ENCODE measurements at regions not wholly inside any gene's neighbourhood (a gene's known extent, or its start where the extent isn't known, plus 50 kb on each side); places are given as distances from the start of the nearest gene placed in this dataset.

DNA sequence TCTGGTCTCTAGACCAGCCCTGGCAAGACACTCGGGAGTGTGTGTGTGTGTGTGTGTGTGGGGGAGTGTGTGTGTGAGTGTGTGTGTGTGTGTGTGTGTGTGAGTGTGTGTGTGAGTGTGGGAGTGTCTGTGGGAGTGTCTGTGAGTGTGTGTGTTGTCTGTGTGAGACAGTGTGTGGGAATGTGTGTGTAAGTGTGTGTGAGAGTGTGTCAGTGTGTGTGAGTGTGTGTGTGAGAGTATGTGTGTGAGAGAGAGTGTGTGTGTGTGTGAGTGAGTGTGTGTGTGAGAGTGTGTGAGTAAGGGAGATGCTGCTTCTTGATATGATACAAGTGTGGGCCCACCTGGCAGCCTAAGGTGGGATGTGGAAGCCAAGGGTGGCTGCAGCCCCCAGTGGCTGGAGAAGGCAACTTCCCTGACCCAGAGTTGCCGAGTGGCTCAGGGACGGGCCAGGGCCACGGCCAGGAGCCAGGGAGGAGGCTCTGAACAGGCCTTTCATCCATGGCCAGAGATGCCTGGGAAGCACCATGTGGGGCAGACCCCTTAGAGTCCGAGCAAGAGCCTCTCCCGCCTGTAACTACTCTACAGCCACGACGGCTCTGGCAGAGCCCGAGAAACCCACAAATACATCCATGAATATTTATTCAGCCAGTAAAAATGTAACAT, 159.3 kb upstream of the MYCN start:
- no peaks in the 10 kb centered on the region for H3K36me3 Mint-ChIP-seq (ENCODE audit: low read depth)
- no peak for ATAC-seq
- H3K4me3 Mint-ChIP-seq, result no peak overlapping the region
- ChIA-PET POLR2A (no interaction called here), CTCF (no interaction called here)
- H3K9me3 Mint-ChIP-seq (ENCODE audit: insufficient read depth), result no peaks in the 10 kb centered on the region
- no peak overlapping the region for H3K27ac Mint-ChIP-seq
- peaks cover 3% of the 10 kb centered on the region for H3K27me3 Mint-ChIP-seq (ENCODE audit: low read depth)
- DNase-seq, result no peak
- H3K4me1 Mint-ChIP-seq (ENCODE audit: low read depth), result no peaks in the 10 kb centered on the region

DNA sequence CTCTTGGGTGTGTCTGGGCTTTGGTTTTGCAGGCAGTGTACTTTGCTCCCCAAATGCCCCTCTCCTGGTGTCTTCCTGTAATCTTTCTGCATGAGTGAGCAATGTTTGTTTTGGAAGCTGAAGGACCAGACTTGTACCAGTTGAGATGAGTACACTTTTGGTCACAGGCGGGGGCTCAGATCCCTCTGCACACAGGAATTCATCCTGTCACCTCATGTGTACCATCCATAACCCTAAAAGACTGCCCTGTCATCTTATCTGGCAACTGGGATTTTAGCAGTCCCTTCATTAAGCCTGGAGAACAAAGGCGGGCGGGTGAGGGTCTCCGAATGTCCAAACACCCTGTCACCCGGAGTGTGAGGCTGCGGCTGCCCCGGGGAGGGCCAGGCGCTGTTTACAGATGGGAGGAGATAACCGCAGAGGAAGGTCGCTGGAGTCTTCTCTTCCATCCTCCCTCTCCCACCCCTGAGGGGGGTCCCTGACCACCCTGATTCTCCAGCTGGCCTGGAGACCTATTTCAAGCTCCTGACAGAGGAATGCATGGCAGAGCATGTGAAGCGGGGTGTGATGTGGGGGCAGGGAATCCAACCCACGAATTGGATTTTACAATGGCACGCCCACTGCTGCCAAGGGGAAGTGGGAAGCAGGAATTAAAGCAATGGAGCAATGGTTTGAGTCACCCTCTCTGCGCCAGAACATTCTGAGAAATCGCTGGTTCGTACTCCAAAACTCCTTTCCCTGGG, 158.2 kb upstream of the MYCN start:
- no peaks in the 10 kb centered on the region for H3K27me3 Mint-ChIP-seq (ENCODE audit: low read depth)
- no peaks in the 10 kb centered on the region for H3K4me1 Mint-ChIP-seq (ENCODE audit: low read depth)
- ChIA-PET POLR2A (no interaction called here), CTCF (no interaction called here)
- H3K9me3 Mint-ChIP-seq (ENCODE audit: insufficient read depth), result no peaks in the 10 kb centered on the region
- H3K27ac Mint-ChIP-seq, result no peak overlapping the region
- DNase-seq, result no peak
- no peak for ATAC-seq
- no peaks in the 10 kb centered on the region for H3K36me3 Mint-ChIP-seq (ENCODE audit: low read depth)
- H3K4me3 Mint-ChIP-seq, result no peak overlapping the region

DNA sequence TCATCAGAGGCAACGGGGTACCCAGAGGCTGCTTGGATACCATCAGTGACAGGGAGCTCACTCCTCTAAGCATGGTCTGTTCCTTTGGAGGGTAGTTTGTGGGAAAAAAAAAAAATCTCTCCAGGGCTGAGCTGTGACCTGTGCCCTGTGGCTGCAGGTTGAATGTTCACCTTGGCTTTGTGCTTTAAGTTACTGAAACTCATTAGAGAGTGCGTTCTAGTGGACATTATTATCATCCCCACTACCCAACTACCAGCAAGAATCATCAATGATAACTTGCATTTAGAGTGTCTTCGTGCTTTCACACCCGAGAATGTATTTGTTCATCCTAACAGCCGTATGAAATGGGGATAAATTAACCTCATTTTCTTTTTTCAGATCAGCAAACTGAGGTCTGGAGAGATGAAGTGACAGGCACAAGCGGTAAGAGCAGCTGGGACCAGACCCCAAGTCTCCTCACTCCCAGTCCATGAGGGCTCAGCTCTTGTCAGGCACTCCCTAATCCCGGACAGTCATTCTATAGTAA, 157.5 kb upstream of the MYCN start:
- H3K4me1 Mint-ChIP-seq (ENCODE audit: low read depth), result no peaks in the 10 kb centered on the region
- POLR2A ChIA-PET, result no interaction called here
- H3K27me3 Mint-ChIP-seq (ENCODE audit: low read depth), result no peaks in the 10 kb centered on the region
- no peaks in the 10 kb centered on the region for H3K36me3 Mint-ChIP-seq (ENCODE audit: low read depth)
- DNase-seq (no peak), ATAC-seq (no peak)
- no peak overlapping the region for H3K27ac Mint-ChIP-seq
- CTCF ChIA-PET, result no interaction called here
- no peak overlapping the region for H3K4me3 Mint-ChIP-seq
- no peaks in the 10 kb centered on the region for H3K9me3 Mint-ChIP-seq (ENCODE audit: insufficient read depth)

DNA sequence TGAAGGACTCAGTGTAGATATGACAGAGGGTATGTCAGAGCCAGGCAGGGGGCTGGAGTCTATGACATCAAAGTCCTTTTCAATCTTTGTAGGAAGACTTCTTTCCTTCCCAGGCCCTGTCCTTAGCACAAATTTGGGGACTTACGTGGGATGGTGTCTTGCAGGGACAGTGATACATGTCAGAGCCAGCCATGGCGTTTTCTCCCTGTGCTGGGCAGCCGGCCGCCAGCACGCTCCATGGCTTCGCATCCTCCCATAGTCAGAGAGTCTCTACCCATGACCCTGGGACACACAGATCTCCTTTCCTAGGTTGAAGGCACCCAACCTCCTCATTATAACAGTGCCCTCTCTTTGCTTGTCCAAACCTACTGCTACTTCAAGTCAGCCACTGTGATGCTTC, 156.9 kb upstream of the MYCN start:
- Mint-ChIP-seq H3K4me3 (no peak overlapping the region), H3K4me1 (ENCODE audit: low read depth) (no peaks in the 10 kb centered on the region), H3K36me3 (ENCODE audit: low read depth) (no peaks in the 10 kb centered on the region), H3K27me3 (ENCODE audit: low read depth) (no peaks in the 10 kb centered on the region), H3K27ac (no peak overlapping the region), H3K9me3 (ENCODE audit: insufficient read depth) (no peaks in the 10 kb centered on the region)
- POLR2A ChIA-PET, result no interaction called here
- CTCF ChIA-PET, result no interaction called here
- ATAC-seq, result no peak
- no peak for DNase-seq

DNA sequence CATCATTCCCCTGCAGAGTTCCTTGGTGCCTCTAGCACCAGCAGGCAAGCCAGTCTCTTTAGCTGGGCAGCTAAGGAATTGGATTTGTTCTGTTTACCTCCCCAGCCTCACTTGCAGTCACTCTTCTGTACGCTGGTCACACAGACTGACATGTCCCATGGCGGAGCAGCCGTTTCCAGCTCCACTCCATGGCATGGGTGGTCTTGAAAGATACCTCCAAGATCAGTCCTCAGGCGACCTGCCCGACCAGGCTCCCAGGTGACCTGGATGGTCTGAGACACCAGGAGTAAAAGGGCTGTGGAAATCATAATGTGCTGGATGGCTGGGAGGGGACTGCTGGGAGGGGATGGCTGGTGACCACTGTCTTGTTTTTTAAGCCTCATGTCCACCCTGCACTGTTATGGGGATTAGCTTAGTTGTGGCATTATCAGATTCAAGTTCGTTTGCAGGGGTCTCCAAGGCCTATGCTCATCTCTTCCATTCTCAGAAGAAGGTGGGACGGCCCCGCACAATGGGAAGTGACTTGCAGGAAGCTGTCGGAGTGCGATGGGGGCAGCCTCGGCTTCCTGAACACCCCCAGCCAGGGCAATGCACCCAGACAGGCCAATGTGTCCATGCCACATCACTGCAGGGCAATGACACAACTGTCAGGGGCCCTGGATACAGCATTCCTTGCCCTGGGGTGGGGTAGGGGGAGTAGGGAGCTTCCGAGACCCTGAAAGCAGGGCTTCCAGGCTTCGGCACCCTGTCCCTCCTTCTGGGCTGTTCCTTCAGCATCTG, 156.1 kb upstream of the MYCN start:
- no peaks in the 10 kb centered on the region for H3K9me3 Mint-ChIP-seq (ENCODE audit: insufficient read depth)
- no peaks in the 10 kb centered on the region for H3K27me3 Mint-ChIP-seq (ENCODE audit: low read depth)
- no peaks in the 10 kb centered on the region for H3K36me3 Mint-ChIP-seq (ENCODE audit: low read depth)
- no peaks in the 10 kb centered on the region for H3K4me1 Mint-ChIP-seq (ENCODE audit: low read depth)
- CTCF ChIA-PET, result no interaction called here
- no peak for DNase-seq
- POLR2A ChIA-PET, result no interaction called here
- no peak for ATAC-seq
- H3K4me3 Mint-ChIP-seq, result no peak overlapping the region
- H3K27ac Mint-ChIP-seq, result no peak overlapping the region

DNA sequence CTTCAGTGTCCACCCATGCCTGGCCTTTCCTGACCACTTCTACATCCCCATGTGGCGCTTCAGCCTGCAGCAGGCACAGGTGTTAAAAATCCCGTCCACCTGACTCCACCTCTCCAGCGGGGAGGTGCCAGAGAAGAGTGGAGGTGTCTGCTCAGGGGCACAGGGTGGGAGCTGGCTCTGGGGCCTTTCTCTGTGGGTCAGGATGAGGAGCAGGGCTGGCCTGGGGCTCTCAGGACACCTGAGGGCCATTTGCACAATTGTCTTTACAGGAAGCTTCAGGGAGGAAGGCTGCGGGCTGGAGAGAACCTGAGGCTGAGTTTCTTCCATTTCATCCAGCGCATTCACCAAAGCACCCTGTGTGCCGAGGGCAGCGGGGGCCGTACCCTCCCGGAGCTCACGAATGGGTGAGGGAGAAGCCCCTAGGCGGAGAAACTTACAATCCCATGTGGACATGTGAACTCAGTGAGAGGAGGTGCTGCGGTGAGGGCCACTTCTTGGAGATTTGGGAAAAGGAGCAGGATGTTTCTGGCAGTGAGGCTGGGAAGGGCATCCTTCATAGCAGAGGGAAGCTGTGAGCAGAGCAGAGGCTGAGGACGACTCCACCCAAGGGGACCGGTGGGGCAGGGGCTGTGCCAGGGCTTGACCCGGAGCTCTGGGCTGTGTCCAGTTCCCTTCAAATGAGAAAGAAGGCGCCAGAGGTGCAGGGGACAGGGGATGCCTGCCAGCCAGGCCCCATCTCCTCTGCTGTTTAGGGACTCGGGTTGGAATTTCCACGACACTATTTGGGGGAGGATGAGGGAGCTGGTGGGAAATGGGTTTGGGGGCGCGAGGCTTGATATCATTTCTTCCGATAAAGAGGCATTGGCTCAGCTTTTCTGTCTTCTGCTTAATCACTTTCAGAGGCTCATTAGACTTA, 155.2 kb upstream of the MYCN start:
- H3K36me3 Mint-ChIP-seq (ENCODE audit: low read depth), result no peaks in the 10 kb centered on the region
- H3K27me3 Mint-ChIP-seq (ENCODE audit: low read depth), result no peaks in the 10 kb centered on the region
- H3K27ac Mint-ChIP-seq, result no peak overlapping the region
- ChIA-PET POLR2A (no interaction called here), CTCF (no interaction called here)
- no peak overlapping the region for H3K4me3 Mint-ChIP-seq
- ATAC-seq (no peak), DNase-seq (no peak)
- no peaks in the 10 kb centered on the region for H3K4me1 Mint-ChIP-seq (ENCODE audit: low read depth)
- no peaks in the 10 kb centered on the region for H3K9me3 Mint-ChIP-seq (ENCODE audit: insufficient read depth)

DNA sequence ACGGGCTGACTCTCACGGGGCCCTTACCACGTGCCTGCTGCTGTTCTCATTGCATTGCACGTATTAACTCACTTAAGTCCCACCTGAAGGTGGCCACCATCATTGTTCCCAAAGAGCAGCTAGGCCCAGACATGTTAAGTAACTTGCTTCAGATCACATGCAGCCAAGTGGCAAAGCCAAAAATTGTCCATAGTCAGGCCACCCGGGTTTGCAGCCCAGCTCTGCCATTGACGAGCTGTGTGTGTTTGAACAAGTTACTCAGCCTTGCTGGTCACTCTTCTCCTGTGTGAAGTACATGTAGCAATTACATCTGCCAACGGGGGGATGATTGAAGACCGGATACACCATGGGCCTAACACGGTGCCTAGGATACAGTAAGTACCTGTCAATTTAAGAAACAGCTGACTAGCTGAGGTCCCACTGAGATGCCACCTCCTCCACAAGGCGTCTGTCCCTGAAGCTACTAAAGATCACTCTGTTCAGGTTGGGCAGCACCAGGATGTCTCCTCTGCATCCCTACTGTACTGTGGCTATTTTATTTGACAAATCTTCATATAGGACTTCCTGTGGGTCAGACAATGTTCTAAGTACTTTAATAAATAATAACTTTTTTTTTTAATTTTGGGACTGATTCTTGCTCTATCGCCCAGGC, 154.2 kb upstream of the MYCN start:
- no peaks in the 10 kb centered on the region for H3K36me3 Mint-ChIP-seq (ENCODE audit: low read depth)
- no peak overlapping the region for H3K27ac Mint-ChIP-seq
- H3K4me3 Mint-ChIP-seq, result no peak overlapping the region
- no peaks in the 10 kb centered on the region for H3K4me1 Mint-ChIP-seq (ENCODE audit: low read depth)
- CTCF ChIA-PET, result no interaction called here
- POLR2A ChIA-PET, result no interaction called here
- ATAC-seq (no peak), DNase-seq (no peak)
- no peaks in the 10 kb centered on the region for H3K27me3 Mint-ChIP-seq (ENCODE audit: low read depth)
- H3K9me3 Mint-ChIP-seq (ENCODE audit: insufficient read depth), result no peaks in the 10 kb centered on the region

DNA sequence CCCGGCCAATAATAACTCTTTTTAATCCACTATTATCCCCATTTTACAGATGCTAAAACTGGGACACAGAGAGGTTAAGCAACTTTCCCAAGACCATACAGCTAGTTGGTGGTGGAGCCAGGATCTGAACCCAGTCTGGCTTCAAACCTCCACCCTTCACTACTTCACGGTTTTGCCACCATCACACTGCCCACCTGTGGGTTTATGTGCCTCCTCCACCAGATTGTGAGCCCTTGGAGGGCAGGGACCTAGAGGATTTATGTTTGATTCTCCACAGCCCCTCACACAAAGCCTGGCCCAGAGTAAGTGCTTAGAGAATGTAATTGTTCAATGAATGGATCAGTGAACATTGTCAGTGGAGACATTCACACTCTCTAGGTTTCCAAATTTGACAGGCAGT, 153.4 kb upstream of the MYCN start:
- Mint-ChIP-seq H3K27me3 (ENCODE audit: low read depth) (no peaks in the 10 kb centered on the region), H3K4me3 (no peak overlapping the region), H3K27ac (no peak overlapping the region), H3K36me3 (ENCODE audit: low read depth) (no peaks in the 10 kb centered on the region), H3K4me1 (ENCODE audit: low read depth) (no peaks in the 10 kb centered on the region), H3K9me3 (ENCODE audit: insufficient read depth) (no peaks in the 10 kb centered on the region)
- POLR2A ChIA-PET, result no interaction called here
- DNase-seq, result no peak
- ATAC-seq, result no peak
- CTCF ChIA-PET, result no interaction called here

DNA sequence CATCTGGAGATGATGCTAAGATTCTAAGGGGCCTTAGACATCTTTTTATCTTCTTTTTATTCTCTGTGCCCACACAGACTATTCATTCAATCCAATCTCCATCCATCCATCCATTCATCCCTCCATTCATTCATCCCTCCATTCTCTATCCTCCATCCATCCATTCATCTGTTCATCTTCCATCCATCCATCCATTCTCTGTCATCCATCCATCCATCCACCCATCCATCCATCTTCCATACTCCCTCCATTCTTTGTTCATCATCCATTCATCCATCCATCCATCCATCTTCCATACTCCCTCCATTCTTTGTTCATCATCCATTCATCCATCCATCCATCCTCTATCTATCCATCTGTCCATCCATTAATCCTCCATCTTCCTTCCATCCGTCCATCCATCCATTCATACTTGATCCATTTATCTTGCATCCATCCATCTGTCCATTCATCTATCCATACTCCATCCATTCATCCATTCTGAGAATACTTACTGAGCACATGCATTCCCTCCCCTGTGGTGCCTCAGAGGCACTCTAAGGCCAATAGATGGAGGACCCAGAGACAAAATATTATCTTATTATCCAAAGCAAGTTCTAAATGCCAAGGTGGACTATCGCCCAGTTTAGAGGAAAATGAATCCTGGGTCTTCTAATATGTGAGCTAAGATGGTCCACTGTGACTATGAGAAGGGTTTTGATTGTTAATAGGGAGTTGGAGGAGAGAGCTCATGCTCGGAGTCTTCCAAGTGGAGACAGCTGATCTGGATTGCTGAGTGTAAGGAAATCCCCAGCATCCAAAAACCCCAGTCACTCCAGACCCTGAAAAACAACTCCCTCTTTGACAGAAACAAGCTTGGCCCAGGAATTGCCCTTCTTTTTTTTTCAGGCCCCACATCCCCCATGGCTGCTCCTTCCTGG, 152.6 kb upstream of the MYCN start:
- DNase-seq (no peak), ATAC-seq (no peak)
- Mint-ChIP-seq H3K4me1 (ENCODE audit: low read depth) (no peaks in the 10 kb centered on the region), H3K36me3 (ENCODE audit: low read depth) (no peaks in the 10 kb centered on the region), H3K27ac (no peak overlapping the region), H3K9me3 (ENCODE audit: insufficient read depth) (no peaks in the 10 kb centered on the region), H3K4me3 (no peak overlapping the region), H3K27me3 (ENCODE audit: low read depth) (no peaks in the 10 kb centered on the region)
- POLR2A ChIA-PET, result no interaction called here
- CTCF ChIA-PET, result no interaction called here

DNA sequence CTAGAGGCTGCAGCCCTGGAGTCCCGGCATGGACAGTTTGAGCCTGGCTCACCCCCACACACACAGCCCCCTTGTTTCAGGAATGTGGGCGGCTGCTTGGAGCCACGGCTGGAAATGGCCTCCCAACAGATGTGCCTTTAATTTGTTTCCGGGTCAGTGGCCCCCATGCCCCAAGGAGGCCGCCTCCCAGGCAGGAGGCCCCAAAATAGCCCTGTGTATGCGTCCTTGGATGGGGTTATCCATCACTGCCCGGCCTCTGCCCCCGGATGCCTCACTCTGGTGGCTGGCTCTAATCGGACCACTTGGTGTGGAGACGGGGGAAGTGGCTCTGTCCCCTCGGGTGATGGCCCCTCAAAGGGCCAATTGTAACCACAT, 151.9 kb upstream of the MYCN start:
- DNase-seq (no peak), ATAC-seq (no peak)
- Mint-ChIP-seq H3K9me3 (ENCODE audit: insufficient read depth) (no peaks in the 10 kb centered on the region), H3K4me3 (no peak overlapping the region), H3K4me1 (ENCODE audit: low read depth) (no peaks in the 10 kb centered on the region), H3K27ac (no peak overlapping the region), H3K27me3 (ENCODE audit: low read depth) (no peaks in the 10 kb centered on the region), H3K36me3 (ENCODE audit: low read depth) (no peaks in the 10 kb centered on the region)
- ChIA-PET POLR2A (no interaction called here), CTCF (no interaction called here)

DNA sequence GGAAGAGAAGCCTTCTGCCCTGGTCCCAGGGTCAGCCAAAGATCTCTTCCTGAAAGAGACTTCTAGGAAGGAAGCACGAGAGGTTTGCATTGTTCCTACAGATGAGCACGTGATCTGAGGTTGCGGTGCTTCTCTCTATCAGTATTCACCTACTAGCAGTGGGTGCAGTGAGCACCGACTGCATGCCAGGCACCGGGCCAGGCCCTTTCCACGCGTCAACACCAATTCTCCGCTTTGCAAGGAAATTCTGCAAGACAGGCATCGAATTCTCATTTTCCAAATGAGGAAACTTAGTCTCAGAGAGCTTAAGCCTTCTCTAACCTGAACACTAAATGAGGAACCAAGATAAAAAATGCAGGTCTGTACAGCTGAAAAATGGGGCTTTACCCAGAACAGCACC, 151.5 kb upstream of the MYCN start:
- POLR2A ChIA-PET, result no interaction called here
- ATAC-seq, result no peak

More for the DNA sequence above, 151.5 kb upstream of the MYCN start:
- Mint-ChIP-seq H3K4me3 (no peak overlapping the region), H3K9me3 (ENCODE audit: insufficient read depth) (no peaks in the 10 kb centered on the region), H3K4me1 (ENCODE audit: low read depth) (no peaks in the 10 kb centered on the region), H3K27me3 (ENCODE audit: low read depth) (no peaks in the 10 kb centered on the region), H3K27ac (no peak overlapping the region), H3K36me3 (ENCODE audit: low read depth) (no peaks in the 10 kb centered on the region)
- CTCF ChIA-PET, result no interaction called here
- DNase-seq, result no peak
